ENCODE measurements at regions not wholly inside any gene's neighbourhood (a gene's known extent, or its start where the extent isn't known, plus 50 kb on each side); places are given as distances from the start of the nearest gene placed in this dataset.

DNA sequence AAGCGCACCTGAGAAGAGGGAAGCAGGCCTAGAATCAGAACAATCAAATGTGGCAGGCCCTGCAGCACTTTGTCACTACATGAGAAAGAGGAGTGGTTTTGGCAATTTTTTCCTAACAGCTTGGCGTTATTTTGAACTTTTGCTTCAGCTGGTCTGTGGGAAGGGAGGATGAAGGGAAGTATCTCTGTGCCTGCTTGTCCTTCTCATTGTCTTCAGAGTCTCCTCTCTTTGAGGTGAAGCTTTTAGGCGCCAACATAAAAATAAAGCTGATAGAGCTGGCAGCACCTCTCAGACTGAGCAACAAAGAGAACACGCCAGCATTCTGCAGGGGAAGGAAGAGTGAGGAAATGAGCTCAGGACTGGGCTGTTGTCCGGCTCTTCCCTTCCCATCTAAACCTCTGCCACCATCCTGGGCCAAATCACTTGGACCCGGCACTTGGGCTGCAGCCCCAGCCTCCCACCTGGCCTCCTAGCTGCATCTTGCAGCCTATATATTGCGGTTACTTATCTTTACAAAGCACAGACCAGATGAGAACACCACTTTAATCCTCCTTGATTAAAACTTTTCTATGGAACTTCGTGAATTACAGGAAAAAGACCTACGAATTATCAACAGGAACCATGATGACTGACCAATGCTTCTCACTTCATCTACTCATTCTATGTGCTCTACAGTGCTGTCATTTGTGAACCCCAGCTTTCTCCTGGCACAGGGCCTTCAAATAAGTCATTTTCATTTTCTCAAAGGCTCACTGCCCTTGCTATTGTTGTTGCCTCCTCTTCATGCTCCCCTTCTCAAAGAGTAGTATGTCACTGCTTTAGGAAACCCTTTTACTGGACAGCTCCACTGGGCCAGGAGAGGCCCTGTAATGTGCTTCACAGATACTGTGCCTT, 476.4 kb upstream of the HS3ST1 start:
- no peaks in the 10 kb centered on the region for H3K79me2 ChIP-seq (ENCODE audit: low read length)
- H3K27me3 ChIP-seq (ENCODE audit: low read length): no peaks in the 10 kb centered on the region
- TF ChIP-seq, protein P1, sequence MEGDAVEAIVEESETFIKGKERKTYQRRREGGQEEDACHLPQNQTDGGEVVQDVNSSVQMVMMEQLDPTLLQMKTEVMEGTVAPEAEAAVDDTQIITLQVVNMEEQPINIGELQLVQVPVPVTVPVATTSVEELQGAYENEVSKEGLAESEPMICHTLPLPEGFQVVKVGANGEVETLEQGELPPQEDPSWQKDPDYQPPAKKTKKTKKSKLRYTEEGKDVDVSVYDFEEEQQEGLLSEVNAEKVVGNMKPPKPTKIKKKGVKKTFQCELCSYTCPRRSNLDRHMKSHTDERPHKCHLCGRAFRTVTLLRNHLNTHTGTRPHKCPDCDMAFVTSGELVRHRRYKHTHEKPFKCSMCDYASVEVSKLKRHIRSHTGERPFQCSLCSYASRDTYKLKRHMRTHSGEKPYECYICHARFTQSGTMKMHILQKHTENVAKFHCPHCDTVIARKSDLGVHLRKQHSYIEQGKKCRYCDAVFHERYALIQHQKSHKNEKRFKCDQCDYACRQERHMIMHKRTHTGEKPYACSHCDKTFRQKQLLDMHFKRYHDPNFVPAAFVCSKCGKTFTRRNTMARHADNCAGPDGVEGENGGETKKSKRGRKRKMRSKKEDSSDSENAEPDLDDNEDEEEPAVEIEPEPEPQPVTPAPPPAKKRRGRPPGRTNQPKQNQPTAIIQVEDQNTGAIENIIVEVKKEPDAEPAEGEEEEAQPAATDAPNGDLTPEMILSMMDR (conservative IDR thresholded peaks at IDR 0.05; ENCODE audit: low read depth, low read length): no peak
- TF ChIP-seq EZH2phosphoT487 (IDR thresholded peaks at IDR 0.05; ENCODE audit: borderline replicate concordance, low read length) (no peak), EZH2 (IDR thresholded peaks at IDR 0.05; ENCODE audit: low read length, unreplicated experiment) (no peak)
- ChIA-PET CTCF (no interaction called here), POLR2A (ENCODE audit: unreplicated experiment) (no interaction called here)
- no peak overlapping the region for H3K4me2 ChIP-seq (ENCODE audit: low read length)
- no peaks in the 10 kb centered on the region for H3K9me3 ChIP-seq (ENCODE audit: low read length)
- no TSS peak for BruUV-seq (replicated peaks)
- H4K20me1 ChIP-seq (ENCODE audit: low read length): no peaks in the 10 kb centered on the region
- no peaks in the 10 kb centered on the region for H3K4me1 ChIP-seq (ENCODE audit: insufficient read depth, low read length)
- no peak overlapping the region for H3K4me3 ChIP-seq (ENCODE audit: low read length)
- no peaks in the 10 kb centered on the region for H3K9me2 ChIP-seq (replicated peaks; ENCODE audit: low read length)
- intact Hi-C loops (cut with micrococcal nuclease): no loop called here
- no peak overlapping the region for H2AFZ ChIP-seq (ENCODE audit: low read length)
- no peaks in the 10 kb centered on the region for H3K36me3 ChIP-seq (ENCODE audit: low read depth, low read length)
- H3K9ac ChIP-seq (ENCODE audit: low read length): no peak overlapping the region
- H3K27ac ChIP-seq (ENCODE audit: low read length): no peak overlapping the region
- DNase-seq (no peak), ATAC-seq (no peak)
- no peaks in the 10 kb centered on the region for H3F3A ChIP-seq (ENCODE audit: low read length, unreplicated experiment)

DNA sequence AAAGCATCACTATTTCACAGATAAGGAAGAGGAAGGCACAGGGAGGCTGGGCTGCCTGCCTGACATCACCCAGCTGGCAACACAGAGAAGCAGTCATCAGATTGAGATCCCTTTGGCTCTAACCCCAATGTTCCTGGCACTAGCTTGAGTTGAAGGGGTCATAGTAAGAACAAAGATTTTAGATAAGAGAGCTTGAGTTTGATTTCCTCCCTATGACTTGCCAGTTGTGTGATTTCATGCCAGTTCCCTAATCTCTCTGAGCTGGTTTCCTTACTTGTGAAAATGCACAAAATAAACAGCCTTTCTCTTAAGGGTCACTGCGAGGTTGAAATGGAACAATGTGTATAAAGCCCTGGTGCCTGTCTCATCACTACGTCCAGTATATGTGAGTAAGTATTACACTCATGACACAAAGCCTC, 475.4 kb upstream of the HS3ST1 start:
- BruUV-seq (replicated peaks): no TSS peak
- TF ChIP-seq EZH2 (IDR thresholded peaks at IDR 0.05; ENCODE audit: low read length, unreplicated experiment) (no peak), EZH2phosphoT487 (IDR thresholded peaks at IDR 0.05; ENCODE audit: borderline replicate concordance, low read length) (no peak)
- TF ChIP-seq, protein P1 (conservative IDR thresholded peaks at IDR 0.05; ENCODE audit: low read depth, low read length): no peak
- Histone ChIP-seq H3F3A (ENCODE audit: low read length, unreplicated experiment) (no peaks in the 10 kb centered on the region), H3K27me3 (ENCODE audit: low read length) (no peaks in the 10 kb centered on the region), H2AFZ (ENCODE audit: low read length) (no peak overlapping the region), H3K79me2 (ENCODE audit: low read length) (no peaks in the 10 kb centered on the region), H3K9me3 (ENCODE audit: low read length) (no peaks in the 10 kb centered on the region), H3K4me1 (ENCODE audit: insufficient read depth, low read length) (no peaks in the 10 kb centered on the region), H3K9ac (ENCODE audit: low read length) (no peak overlapping the region), H3K9me2 (replicated peaks; ENCODE audit: low read length) (no peaks in the 10 kb centered on the region), H3K4me2 (ENCODE audit: low read length) (no peak overlapping the region), H3K27ac (ENCODE audit: low read length) (no peak overlapping the region), H3K4me3 (ENCODE audit: low read length) (no peak overlapping the region), H3K36me3 (ENCODE audit: low read depth, low read length) (no peaks in the 10 kb centered on the region), H4K20me1 (ENCODE audit: low read length) (no peaks in the 10 kb centered on the region)
- intact Hi-C loops (cut with micrococcal nuclease): no loop called here
- ATAC-seq (no peak), DNase-seq (no peak)
- CTCF ChIA-PET: no interaction called here
- POLR2A ChIA-PET (ENCODE audit: unreplicated experiment): no interaction called here

DNA sequence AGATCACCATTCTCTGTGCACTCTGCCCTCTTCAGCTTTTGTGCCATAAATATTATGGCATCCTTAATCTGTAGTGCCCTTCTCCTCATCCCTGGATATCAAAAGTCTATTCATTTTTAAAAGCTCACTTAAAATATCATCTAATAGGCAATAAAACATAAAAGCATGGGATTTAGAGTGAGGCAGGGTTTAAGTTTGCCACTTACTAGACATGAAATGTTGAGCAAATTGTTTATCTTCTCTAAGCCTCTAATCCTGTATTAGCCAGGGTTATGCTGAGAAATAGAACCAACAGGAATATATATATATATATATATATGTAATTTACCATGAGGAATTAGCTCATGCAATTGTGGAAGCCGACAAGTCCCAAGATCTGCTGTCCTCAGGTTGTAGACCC, 472.4 kb upstream of the HS3ST1 start:
- no peak overlapping the region for H3K27ac ChIP-seq (ENCODE audit: low read length)
- H3K4me3 ChIP-seq (ENCODE audit: low read length): no peak overlapping the region
- CTCF ChIA-PET: no interaction called here
- no peaks in the 10 kb centered on the region for H3K79me2 ChIP-seq (ENCODE audit: low read length)
- no peaks in the 10 kb centered on the region for H3K36me3 ChIP-seq (ENCODE audit: low read depth, low read length)
- H3K27me3 ChIP-seq (ENCODE audit: low read length): no peaks in the 10 kb centered on the region
- no peaks in the 10 kb centered on the region for H3K4me1 ChIP-seq (ENCODE audit: insufficient read depth, low read length)
- H3K9ac ChIP-seq (ENCODE audit: low read length): no peak overlapping the region
- H2AFZ ChIP-seq (ENCODE audit: low read length): no peak overlapping the region
- TF ChIP-seq, protein P1 (conservative IDR thresholded peaks at IDR 0.05; ENCODE audit: low read depth, low read length): no peak
- TF ChIP-seq EZH2phosphoT487 (IDR thresholded peaks at IDR 0.05; ENCODE audit: borderline replicate concordance, low read length) (no peak), EZH2 (IDR thresholded peaks at IDR 0.05; ENCODE audit: low read length, unreplicated experiment) (no peak)
- DNase-seq (no peak), ATAC-seq (no peak)
- H4K20me1 ChIP-seq (ENCODE audit: low read length): no peaks in the 10 kb centered on the region
- POLR2A ChIA-PET (ENCODE audit: unreplicated experiment): no interaction called here
- H3K4me2 ChIP-seq (ENCODE audit: low read length): no peak overlapping the region
- no peaks in the 10 kb centered on the region for H3F3A ChIP-seq (ENCODE audit: low read length, unreplicated experiment)
- no peaks in the 10 kb centered on the region for H3K9me2 ChIP-seq (replicated peaks; ENCODE audit: low read length)
- intact Hi-C loops (cut with micrococcal nuclease): no loop called here
- no peaks in the 10 kb centered on the region for H3K9me3 ChIP-seq (ENCODE audit: low read length)
- no TSS peak for BruUV-seq (replicated peaks)

Data from PC-3 (cell line).